ENCODE measurements at regions not wholly inside any gene's neighbourhood (a gene's known extent, or its start where the extent isn't known, plus 50 kb on each side); places are given as distances from the start of the nearest gene placed in this dataset.

- intact Hi-C loops (cut with micrococcal nuclease) (no loop called here), in situ Hi-C loops (cut with MboI) (no loop called here)
- H3K4me3 ChIP-seq, result no peak overlapping the region
- BruUV-seq (replicated peaks), result no TSS peak
- H3K79me2 ChIP-seq (ENCODE audit: control insufficient read depth, insufficient read depth, low read length), result no peaks in the 10 kb centered on the region
- H3K4me2 ChIP-seq (ENCODE audit: insufficient read depth, low read length), result no peak overlapping the region
- no peak overlapping the region for H3K27ac ChIP-seq (ENCODE audit: extremely low read depth, low read depth, low read length)
- H3K9me1 ChIP-seq (ENCODE audit: control insufficient read depth, insufficient read depth, low read length), result no peaks in the 10 kb centered on the region
- no peaks in the 10 kb centered on the region for H3K36me3 ChIP-seq (ENCODE audit: control insufficient read depth, insufficient read depth, low read length)
- no peak overlapping the region for H3K9ac ChIP-seq (ENCODE audit: insufficient read depth in 1 of 2, low read depth in 2 of 2, low read length in 2 of 2)
- H2AFZ ChIP-seq (ENCODE audit: low read depth, low read length), result no peak overlapping the region
- no peak for DNase-seq (ENCODE audit: extremely low read depth in 1 of 4, low spot score in 3 of 4)
- TF ChIP-seq ATF4 (CRISPR knock-in tag; IDR thresholded peaks at IDR 0.05), result no peak
- TF ChIP-seq ZBTB1 (CRISPR knock-in tag; IDR thresholded peaks at IDR 0.05; ENCODE audit: borderline replicate concordance, low read depth), result no peak
- TF ChIP-seq ADNP (tag; IDR thresholded peaks at IDR 0.05), result no peak
- no peak for TF ChIP-seq KDM4B (IDR thresholded peaks at IDR 0.05; ENCODE audit: borderline replicate concordance in 2 of 2, low read depth in 1 of 2)
- no peak for TF ChIP-seq CREM (IDR thresholded peaks at IDR 0.05; ENCODE audit: low read depth)
- TF ChIP-seq ATF2 (CRISPR knock-in tag; IDR thresholded peaks at IDR 0.05), result no peak
- TF ChIP-seq, protein P1, sequence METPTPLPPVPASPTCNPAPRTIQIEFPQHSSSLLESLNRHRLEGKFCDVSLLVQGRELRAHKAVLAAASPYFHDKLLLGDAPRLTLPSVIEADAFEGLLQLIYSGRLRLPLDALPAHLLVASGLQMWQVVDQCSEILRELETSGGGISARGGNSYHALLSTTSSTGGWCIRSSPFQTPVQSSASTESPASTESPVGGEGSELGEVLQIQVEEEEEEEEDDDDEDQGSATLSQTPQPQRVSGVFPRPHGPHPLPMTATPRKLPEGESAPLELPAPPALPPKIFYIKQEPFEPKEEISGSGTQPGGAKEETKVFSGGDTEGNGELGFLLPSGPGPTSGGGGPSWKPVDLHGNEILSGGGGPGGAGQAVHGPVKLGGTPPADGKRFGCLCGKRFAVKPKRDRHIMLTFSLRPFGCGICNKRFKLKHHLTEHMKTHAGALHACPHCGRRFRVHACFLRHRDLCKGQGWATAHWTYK (CRISPR knock-in tag; IDR thresholded peaks at IDR 0.05), result no peak
- no peak for TF ChIP-seq ILK (tag; IDR thresholded peaks at IDR 0.05; ENCODE audit: borderline replicate concordance, low read depth)
- no peak for TF ChIP-seq LEF1 (IDR thresholded peaks at IDR 0.05)
- no peak for TF ChIP-seq MTF1 (CRISPR knock-in tag; IDR thresholded peaks at IDR 0.05; ENCODE audit: borderline replicate concordance)
- no peak for TF ChIP-seq ERF (CRISPR knock-in tag; IDR thresholded peaks at IDR 0.05)
- TF ChIP-seq SMAD3 (CRISPR knock-in tag; conservative IDR thresholded peaks at IDR 0.05), result no peak
- TF ChIP-seq MLX (CRISPR knock-in tag; conservative IDR thresholded peaks at IDR 0.05), result no peak
- TF ChIP-seq ZNF75A (CRISPR knock-in tag; IDR thresholded peaks at IDR 0.05), result no peak
- TF ChIP-seq, protein P2, sequence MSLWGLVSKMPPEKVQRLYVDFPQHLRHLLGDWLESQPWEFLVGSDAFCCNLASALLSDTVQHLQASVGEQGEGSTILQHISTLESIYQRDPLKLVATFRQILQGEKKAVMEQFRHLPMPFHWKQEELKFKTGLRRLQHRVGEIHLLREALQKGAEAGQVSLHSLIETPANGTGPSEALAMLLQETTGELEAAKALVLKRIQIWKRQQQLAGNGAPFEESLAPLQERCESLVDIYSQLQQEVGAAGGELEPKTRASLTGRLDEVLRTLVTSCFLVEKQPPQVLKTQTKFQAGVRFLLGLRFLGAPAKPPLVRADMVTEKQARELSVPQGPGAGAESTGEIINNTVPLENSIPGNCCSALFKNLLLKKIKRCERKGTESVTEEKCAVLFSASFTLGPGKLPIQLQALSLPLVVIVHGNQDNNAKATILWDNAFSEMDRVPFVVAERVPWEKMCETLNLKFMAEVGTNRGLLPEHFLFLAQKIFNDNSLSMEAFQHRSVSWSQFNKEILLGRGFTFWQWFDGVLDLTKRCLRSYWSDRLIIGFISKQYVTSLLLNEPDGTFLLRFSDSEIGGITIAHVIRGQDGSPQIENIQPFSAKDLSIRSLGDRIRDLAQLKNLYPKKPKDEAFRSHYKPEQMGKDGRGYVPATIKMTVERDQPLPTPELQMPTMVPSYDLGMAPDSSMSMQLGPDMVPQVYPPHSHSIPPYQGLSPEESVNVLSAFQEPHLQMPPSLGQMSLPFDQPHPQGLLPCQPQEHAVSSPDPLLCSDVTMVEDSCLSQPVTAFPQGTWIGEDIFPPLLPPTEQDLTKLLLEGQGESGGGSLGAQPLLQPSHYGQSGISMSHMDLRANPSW (CRISPR knock-in tag; IDR thresholded peaks at IDR 0.05), result no peak
- TF ChIP-seq TGIF2 (CRISPR knock-in tag; IDR thresholded peaks at IDR 0.05), result no peak
- no peak for TF ChIP-seq ETV5 (CRISPR knock-in tag; IDR thresholded peaks at IDR 0.05; ENCODE audit: low read depth)
- TF ChIP-seq HMG20B (CRISPR knock-in tag; IDR thresholded peaks at IDR 0.05), result no peak
- no peak for ATAC-seq
- no peaks in the 10 kb centered on the region for H3K4me1 ChIP-seq (replicated peaks in 1 of 2; ENCODE audit: control insufficient read depth in 2 of 2, insufficient read depth in 2 of 2, low read length in 2 of 2)
- CTCF ChIA-PET (ENCODE audit: low intra/inter-chr PET ratio), result no interaction called here
- 0% methylated on average over 3 of the region's 3 CpGs for WGBS (ENCODE audit: insufficient coverage, low coverage, missing lambda C conversion rate)
- H3K27me3 ChIP-seq (ENCODE audit: control insufficient read depth in 2 of 2, insufficient read depth in 2 of 2, low read length in 2 of 2), result no peaks in the 10 kb centered on the region
- FAIRE-seq, result no peak
- H3K9me3 ChIP-seq (replicated peaks; ENCODE audit: control insufficient read depth, insufficient read depth, low read depth, low read length), result no peaks in the 10 kb centered on the region
- POLR2A ChIA-PET, result no interaction called here
- H4K20me1 ChIP-seq (replicated peaks; ENCODE audit: control insufficient read depth, insufficient read depth, low read length), result no peaks in the 10 kb centered on the region
Measured at GRCh38 chr16:13379266-13379665, 477.9 kb downstream of the SHISA9 start.
